PC-9 (cell line): ENCODE measurements at regions not wholly inside any gene's neighbourhood (a gene's known extent, or its start where the extent isn't known, plus 50 kb on each side); places are given as distances from the start of the nearest gene placed in this dataset.
A peak's percentile ranks its signal among the peaks of the same experiment; 100 is the strongest.

Experiments
- BruUV-seq: library from RNA; stranded (reverse); fragments of 400-500 nt; replicated peaks from 2 replicates; lab custom pipeline; 2021; lab: Mats Ljungman, UMichigan
- CTCF ChIA-PET: fragments of 300-600 bp; sonication (Branson Sonifier 250); formaldehyde crosslinking; loops from one replicate; lab custom pipeline; 2022; ENCODE audit warnings: antibody characterized with exemption; lab: Charles Lee
- POLR2A ChIA-PET: fragments of 300-600 bp; sonication (Branson Sonifier 250); formaldehyde crosslinking; loops from one replicate; lab custom pipeline; 2022; ENCODE audit warnings: antibody characterized with exemption; ENCODE audit not compliant: unreplicated experiment; lab: Charles Lee
- DNase-seq, 2 experiments: peaks; one replicate each; pipeline versions ENCODE4 v3.0.0 to v3.0.0-alpha.2; 2015 to 2022; ENCODE audit warnings: mixed read lengths in 1 of 2
- H2AFZ ChIP-seq: fragments of 200-600 bp; sonication (generic); 2 replicates; pipeline ENCODE4 v1.8.1; 2017; ENCODE audit warnings: antibody characterized with exemption
- H3F3A ChIP-seq: fragments of 200-600 bp; sonication (generic); 2 replicates; pipeline ENCODE4 v1.8.1; 2017; ENCODE audit warnings: antibody characterized with exemption, mild to moderate bottlenecking, low read depth; ENCODE audit not compliant: insufficient read depth
- H3K27ac ChIP-seq: fragments of 200-600 bp; sonication (generic); 2 replicates; pipeline ENCODE4 v1.6.1; 2016; ENCODE audit warnings: mixed run types
- H3K27me3 ChIP-seq: fragments of 200-600 bp; sonication (generic); 2 replicates; pipeline ENCODE4 v1.6.1; 2016; ENCODE audit warnings: low read depth, mixed run types; ENCODE audit not compliant: insufficient read depth
- H3K36me3 ChIP-seq: fragments of 200-600 bp; sonication (generic); 2 replicates; pipeline ENCODE4 v1.6.1; 2016; ENCODE audit warnings: low read depth, mixed run types
- H3K4me1 ChIP-seq: fragments of 200-600 bp; sonication (generic); replicated peaks from 2 replicates; pipeline ENCODE4 v1.6.1; 2016; ENCODE audit warnings: mixed run types; ENCODE audit not compliant: insufficient read depth
- H3K4me2 ChIP-seq: fragments of 200-600 bp; sonication (generic); 2 replicates; pipeline ENCODE4 v1.6.1; 2017; ENCODE audit warnings: mixed run types
- H3K4me3 ChIP-seq: fragments of 200-600 bp; sonication (generic); 2 replicates; pipeline ENCODE4 v1.6.1; 2016; ENCODE audit warnings: mixed run types
- H3K79me2 ChIP-seq: fragments of 200-600 bp; sonication (generic); 2 replicates; pipeline ENCODE4 v1.6.1; 2017; ENCODE audit warnings: low read depth, mixed run types
- H3K9me2 ChIP-seq: fragments of 200-600 bp; sonication (generic); 2 replicates; pipeline ENCODE4 v1.8.1; 2017; ENCODE audit warnings: mild to moderate bottlenecking; ENCODE audit not compliant: insufficient read depth
- H3K9me3 ChIP-seq: fragments of 200-600 bp; sonication (generic); 2 replicates; pipeline ENCODE4 v1.8.1; 2016; ENCODE audit warnings: low read depth; ENCODE audit not compliant: insufficient read depth
- H4K20me1 ChIP-seq: fragments of 200-600 bp; sonication (generic); 2 replicates; pipeline ENCODE4 v1.8.1; 2017; ENCODE audit not compliant: insufficient read depth
- EZH2 ChIP-seq: fragments of 200-600 bp; sonication (generic); IDR thresholded peaks from 2 replicates; pipeline ENCODE4 v1.8.0; 2017; ENCODE audit warnings: antibody characterized with exemption, low read depth
- intact Hi-C: fragments of 100-400 bp; cut with micrococcal nuclease; formaldehyde crosslinking; loops from one replicate; pipeline ENCODE4 v1.10.0; 2022; ENCODE audit not compliant: unreplicated experiment
- TF ChIP-seq, protein P1 (sequence below): fragments of 200-600 bp; sonication (generic); conservative IDR thresholded peaks from 2 replicates; pipeline ENCODE4 v1.6.1; 2017; ENCODE audit warnings: mixed run types, antibody characterized with exemption, mild to moderate bottlenecking, moderate library complexity

GRCh38 chr12:17076811-17077210 is 470.8 kb upstream of the LMO3 start:
- TF ChIP-seq EZH2, result no peak
- TF ChIP-seq, protein P1, sequence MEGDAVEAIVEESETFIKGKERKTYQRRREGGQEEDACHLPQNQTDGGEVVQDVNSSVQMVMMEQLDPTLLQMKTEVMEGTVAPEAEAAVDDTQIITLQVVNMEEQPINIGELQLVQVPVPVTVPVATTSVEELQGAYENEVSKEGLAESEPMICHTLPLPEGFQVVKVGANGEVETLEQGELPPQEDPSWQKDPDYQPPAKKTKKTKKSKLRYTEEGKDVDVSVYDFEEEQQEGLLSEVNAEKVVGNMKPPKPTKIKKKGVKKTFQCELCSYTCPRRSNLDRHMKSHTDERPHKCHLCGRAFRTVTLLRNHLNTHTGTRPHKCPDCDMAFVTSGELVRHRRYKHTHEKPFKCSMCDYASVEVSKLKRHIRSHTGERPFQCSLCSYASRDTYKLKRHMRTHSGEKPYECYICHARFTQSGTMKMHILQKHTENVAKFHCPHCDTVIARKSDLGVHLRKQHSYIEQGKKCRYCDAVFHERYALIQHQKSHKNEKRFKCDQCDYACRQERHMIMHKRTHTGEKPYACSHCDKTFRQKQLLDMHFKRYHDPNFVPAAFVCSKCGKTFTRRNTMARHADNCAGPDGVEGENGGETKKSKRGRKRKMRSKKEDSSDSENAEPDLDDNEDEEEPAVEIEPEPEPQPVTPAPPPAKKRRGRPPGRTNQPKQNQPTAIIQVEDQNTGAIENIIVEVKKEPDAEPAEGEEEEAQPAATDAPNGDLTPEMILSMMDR, result no peak
- intact Hi-C loops, result no loop called here
- Histone ChIP-seq H3F3A (no peaks in the 10 kb centered on the region), H2AFZ (no peak overlapping the region), H3K4me2 (no peak overlapping the region), H3K4me3 (no peak overlapping the region), H4K20me1 (no peaks in the 10 kb centered on the region), H3K36me3 (no peaks in the 10 kb centered on the region), H3K9me2 (no peaks in the 10 kb centered on the region), H3K79me2 (no peaks in the 10 kb centered on the region), H3K27ac (no peak overlapping the region), H3K4me1 (no peaks in the 10 kb centered on the region), H3K27me3 (no peaks in the 10 kb centered on the region), H3K9me3 (no peaks in the 10 kb centered on the region)
- ChIA-PET CTCF (no interaction called here), POLR2A (no interaction called here)
- no peak for DNase-seq
- no TSS peak for BruUV-seq

DNA sequence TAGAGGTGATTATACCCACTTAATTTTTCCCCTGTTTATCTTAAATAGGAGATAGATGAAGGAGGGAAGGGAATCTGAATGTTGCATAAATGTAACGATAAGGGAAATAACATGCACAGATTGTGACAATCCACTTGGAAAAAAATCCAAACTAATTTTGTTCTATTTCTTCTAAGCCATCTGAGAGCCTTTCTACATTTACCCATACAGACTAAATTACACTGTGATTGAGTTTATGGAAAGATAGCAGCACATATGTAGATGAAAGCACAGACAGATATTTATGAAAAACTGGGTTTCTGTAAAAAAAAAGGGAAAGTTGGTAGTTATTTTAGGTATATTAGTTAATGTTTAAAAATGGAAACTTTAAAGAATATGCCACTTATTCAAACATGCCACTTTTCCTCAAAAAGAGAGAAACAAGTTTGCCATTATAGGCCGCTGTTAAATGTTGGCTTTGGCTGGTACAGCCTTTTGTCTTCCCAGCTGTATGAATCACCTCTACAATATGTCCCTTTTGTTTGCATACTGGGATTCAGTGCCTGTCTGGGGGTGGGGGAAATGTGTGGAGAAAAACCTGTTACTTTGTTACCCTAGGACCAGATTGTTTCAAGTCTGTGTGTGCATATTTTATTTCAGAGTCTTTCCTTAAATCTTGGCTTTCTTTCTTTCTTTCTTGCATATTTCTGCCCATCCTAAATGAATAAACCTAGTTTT is 470.2 kb upstream of the LMO3 start:
- Histone ChIP-seq H3K4me2 (no peak overlapping the region), H3K4me1 (no peaks in the 10 kb centered on the region), H4K20me1 (no peaks in the 10 kb centered on the region), H3K79me2 (no peaks in the 10 kb centered on the region), H3K4me3 (no peak overlapping the region), H3F3A (no peaks in the 10 kb centered on the region), H3K9me3 (no peaks in the 10 kb centered on the region), H2AFZ (no peak overlapping the region), H3K36me3 (no peaks in the 10 kb centered on the region), H3K27me3 (no peaks in the 10 kb centered on the region), H3K27ac (no peak overlapping the region), H3K9me2 (no peaks in the 10 kb centered on the region)
- intact Hi-C loops, result no loop called here
- peak in 1 of 2 experiments; percentile 67 for DNase-seq
- no TSS peak for BruUV-seq
- ChIA-PET CTCF (interaction anchor here (0.7 kb wide), 1 partner anchor 175 kb away, joined by 6 read pairs; no protein-coding TSS in a partner anchor), POLR2A (interaction anchor here (0.6 kb wide), 1 partner anchor 14 kb away, joined by 9 read pairs; no protein-coding TSS in a partner anchor)
- TF ChIP-seq, protein P1, result no peak
- TF ChIP-seq EZH2, result no peak

DNA sequence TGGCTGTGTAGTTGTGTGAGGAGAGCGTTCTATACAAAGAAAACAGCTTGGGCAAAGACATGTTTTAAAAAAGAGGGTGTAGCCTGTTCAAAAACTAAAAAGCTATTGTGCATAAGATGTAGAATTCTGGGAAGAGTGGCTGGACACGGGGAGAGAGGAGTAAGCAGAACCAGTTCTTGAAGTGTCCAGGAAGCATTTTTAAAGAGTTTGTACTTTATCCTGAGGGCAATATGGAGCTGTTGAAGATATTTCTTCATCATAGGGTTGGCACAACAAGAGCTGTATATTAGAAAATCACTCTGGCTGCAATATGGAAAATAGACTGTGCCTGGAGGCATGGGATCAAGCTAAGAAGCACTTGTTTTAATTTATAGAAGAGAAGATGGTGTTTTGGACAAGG is 458.9 kb upstream of the LMO3 start:
- no peak overlapping the region for H3K4me3 ChIP-seq
- ChIA-PET POLR2A (interaction anchor here (0.5 kb wide), 1 partner anchor 11 kb away, joined by 8 read pairs; no protein-coding TSS in a partner anchor), CTCF (no interaction called here)
- no peaks in the 10 kb centered on the region for H3K79me2 ChIP-seq
- H3K27me3 ChIP-seq, result no peaks in the 10 kb centered on the region
- no peak overlapping the region for H2AFZ ChIP-seq
- no peaks in the 10 kb centered on the region for H3F3A ChIP-seq
- H3K27ac ChIP-seq, result no peak overlapping the region
- intact Hi-C loops, result no loop called here
- peaks cover 5% of the 10 kb centered on the region for H3K9me2 ChIP-seq
- TF ChIP-seq, protein P1, result no peak
- no peak for TF ChIP-seq EZH2
- no TSS peak for BruUV-seq
- H4K20me1 ChIP-seq, result no peaks in the 10 kb centered on the region
- no peaks in the 10 kb centered on the region for H3K36me3 ChIP-seq
- H3K9me3 ChIP-seq, result no peaks in the 10 kb centered on the region; the same call in 1 of the 2 replicates
- no peak overlapping the region for H3K4me2 ChIP-seq
- H3K4me1 ChIP-seq, result no peaks in the 10 kb centered on the region
- no peak for DNase-seq
